Fibroblast of mammary gland (primary cell): ENCODE measurements at regions not wholly inside any gene's neighbourhood (a gene's known extent, or its start where the extent isn't known, plus 50 kb on each side); places are given as distances from the start of the nearest gene placed in this dataset.

Source experiments
- DNase-seq: peaks from one replicate; pipeline ENCODE4 v3.0.0-alpha.2; 2010; ENCODE audit warnings: low read depth
- H3K4me3 ChIP-seq: 2 replicates; pipeline ENCODE4 v1.5.1; 2011; ENCODE audit warnings: low read depth, mild to moderate bottlenecking, low read length, moderate library complexity; ENCODE audit not compliant: control insufficient read depth
- TF ChIP-seq, protein P1 (sequence below): conservative IDR thresholded peaks from 2 replicates; pipeline ENCODE4 v1.5.1; 2011; ENCODE audit warnings: low read depth, low read length, inconsistent platforms; ENCODE audit not compliant: control insufficient read depth, insufficient read depth

DNA sequence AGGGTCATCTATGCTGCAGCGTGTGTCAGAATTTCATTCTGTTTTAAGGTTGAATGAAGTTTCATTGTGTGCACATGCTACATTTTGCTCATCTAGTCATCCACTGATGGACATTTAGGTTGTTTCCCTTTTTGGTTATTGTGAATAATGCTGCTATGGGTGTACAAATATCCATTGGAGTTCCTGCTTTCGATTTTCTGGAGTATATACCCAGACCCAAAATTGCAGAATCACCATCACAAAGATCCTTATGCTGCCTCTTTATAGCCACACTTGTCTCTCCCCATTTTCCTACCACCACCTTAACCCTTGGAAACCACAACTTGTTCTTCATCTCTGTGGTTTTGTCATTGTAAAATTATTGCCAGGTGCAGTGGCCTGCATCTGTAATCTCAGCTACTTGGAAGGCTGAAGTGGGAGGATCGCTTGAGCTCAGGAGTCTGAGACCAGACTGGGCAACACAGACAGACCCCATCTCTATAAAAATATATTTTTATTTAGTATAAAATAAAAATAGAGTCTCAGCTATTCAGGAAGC lies 166.2 kb downstream of the HSD17B3 start:
- no peak overlapping the region for H3K4me3 ChIP-seq
- DNase-seq: no peak
- TF ChIP-seq, protein P1, sequence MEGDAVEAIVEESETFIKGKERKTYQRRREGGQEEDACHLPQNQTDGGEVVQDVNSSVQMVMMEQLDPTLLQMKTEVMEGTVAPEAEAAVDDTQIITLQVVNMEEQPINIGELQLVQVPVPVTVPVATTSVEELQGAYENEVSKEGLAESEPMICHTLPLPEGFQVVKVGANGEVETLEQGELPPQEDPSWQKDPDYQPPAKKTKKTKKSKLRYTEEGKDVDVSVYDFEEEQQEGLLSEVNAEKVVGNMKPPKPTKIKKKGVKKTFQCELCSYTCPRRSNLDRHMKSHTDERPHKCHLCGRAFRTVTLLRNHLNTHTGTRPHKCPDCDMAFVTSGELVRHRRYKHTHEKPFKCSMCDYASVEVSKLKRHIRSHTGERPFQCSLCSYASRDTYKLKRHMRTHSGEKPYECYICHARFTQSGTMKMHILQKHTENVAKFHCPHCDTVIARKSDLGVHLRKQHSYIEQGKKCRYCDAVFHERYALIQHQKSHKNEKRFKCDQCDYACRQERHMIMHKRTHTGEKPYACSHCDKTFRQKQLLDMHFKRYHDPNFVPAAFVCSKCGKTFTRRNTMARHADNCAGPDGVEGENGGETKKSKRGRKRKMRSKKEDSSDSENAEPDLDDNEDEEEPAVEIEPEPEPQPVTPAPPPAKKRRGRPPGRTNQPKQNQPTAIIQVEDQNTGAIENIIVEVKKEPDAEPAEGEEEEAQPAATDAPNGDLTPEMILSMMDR: no peak

DNA sequence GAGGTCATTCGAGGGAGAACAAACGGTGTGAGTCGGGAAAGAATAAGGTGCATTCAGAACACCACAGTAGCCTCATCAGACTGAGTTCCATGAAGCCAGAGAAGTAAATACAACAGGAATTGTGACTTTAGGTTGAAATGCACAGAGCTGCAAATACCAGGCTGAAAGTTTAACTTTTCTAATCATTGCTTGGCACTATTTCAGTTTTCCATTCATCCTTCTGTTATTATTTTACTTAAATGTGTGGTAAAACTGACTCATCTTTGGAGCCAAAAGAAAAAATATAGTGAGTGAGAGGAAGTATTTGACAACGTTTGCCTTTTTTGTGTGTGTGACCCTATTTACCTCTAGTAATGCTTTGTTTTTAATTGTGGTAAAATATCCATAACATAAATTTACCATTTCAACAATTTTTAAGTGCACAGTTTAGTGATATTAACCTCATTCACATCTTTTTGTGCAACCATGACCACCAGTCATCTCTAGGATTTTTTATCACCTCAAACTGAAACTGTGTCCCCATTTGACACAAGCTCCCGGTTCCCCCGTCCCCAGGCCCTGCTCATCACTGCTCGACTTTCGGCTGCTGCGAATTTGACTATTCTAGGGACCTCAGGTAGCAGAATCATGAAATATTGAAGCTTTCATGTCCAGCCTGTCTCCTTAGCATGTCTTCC lies 166.8 kb downstream of the HSD17B3 start:
- DNase-seq: peak; percentile 71
- no peak overlapping the region for H3K4me3 ChIP-seq
- TF ChIP-seq, protein P1: no peak

DNA sequence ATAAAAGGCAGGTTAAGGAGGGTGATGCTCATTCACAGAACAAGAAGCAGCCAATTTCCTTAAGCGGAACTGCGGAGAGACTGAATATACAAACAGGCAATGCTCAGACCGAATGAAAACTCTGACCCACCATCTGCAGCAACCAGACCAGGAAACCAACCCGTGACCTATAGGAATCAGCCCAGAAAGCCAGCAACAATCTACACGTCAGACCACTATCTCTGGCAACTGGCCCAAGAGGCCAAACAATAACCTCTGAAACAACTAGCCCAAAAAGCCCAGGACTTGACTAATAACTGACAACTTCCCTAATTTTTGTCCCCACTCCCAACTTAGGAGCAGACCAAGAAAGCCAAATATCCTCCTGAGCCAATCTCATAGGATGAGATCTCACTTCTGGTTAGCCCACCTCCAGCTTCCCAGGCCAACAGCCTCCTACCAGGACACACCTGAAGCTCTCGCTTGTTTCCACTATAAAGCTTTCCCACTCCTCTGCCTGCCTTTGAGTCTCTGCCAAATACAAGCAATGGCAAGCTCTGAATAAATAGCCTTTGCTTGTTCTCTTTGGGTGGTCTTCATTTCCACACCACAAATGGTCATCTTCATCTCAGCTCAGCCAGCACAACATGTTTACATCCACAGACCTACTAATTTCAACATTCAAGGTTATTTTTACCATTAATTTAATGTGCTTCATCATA lies 168.5 kb downstream of the HSD17B3 start:
- TF ChIP-seq, protein P1: no peak
- H3K4me3 ChIP-seq: no peak overlapping the region
- DNase-seq: no peak

DNA sequence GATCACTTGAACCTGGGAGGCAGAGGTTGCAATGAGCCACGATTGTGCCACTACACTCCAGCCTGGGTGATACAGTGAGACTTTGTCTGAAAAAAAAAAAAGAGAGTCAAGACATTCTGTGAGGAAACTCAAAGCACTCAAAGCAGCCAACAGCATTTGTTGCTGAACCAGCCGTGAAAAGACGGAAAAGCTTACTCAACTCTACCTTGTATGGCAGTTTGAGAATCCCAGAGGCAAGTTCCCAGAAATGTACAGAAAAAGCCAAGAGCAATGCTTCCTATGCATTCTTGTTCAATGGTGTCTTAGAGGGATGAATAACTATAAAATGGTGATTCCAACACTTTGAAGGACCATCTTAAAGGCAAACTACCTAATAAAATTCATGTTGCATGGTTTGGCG lies 170.2 kb downstream of the HSD17B3 start:
- no peak overlapping the region for H3K4me3 ChIP-seq
- TF ChIP-seq, protein P1: no peak
- no peak for DNase-seq

DNA sequence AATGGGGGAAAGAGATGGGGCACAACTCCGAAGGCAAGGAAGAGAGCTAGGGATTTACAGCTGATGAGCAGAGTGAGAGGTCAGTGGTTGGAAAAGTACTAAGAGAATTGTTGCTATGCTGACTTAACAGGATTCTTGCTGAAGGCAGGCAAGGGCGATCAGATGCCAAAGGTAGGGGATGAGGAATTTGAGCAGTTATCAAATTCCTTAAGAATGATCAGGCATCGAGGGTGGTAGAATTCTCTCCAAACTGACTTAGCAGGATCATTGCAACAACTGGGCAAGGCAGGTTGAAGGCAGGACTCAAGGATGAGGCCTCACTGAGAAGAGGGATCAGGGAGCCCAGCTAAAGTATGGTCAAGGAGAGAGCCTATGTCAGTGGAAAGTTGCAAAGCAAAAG lies 171.0 kb downstream of the HSD17B3 start:
- no peak for DNase-seq
- TF ChIP-seq, protein P1: no peak
- no peak overlapping the region for H3K4me3 ChIP-seq

DNA sequence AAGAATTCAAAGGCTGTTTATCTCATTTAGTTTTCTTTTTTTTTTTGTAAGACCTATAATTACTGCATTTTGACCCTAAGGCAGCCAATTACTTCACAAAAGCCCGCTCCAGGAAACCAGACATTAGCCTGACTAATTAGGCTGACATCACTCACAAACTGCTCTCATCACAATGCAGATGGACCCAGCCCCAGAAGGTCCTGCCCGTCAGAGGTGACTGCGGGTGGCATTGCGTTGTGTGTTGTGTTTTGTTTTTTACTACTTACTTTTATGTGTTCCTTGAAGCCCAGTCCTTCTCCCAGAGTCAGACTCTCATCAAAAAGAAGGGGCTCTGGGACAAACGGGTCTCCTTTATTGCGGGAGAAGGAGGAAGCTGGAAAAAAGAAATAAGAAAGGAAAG lies 172.2 kb downstream of the HSD17B3 start:
- no peak for DNase-seq
- TF ChIP-seq, protein P1: no peak
- H3K4me3 ChIP-seq: no peak overlapping the region

DNA sequence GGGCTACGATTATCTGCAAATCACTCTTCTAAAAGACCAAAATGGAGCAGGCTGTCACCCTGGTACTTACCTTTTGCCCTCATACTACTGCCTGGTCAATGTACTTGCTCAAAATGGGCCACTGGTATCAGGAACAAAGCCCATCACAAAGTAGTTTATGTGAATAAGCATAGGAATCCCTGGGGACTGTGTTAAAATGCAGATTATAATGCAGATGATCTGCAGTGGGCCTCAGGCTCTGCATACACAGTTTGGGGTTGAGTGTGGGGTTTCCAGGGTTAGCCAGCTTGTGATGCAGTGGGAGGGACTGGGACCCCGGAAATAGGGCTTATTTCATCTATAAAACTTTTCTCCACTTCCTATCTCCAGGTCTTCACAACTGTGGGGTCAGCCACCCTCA lies 173.1 kb downstream of the HSD17B3 start:
- TF ChIP-seq, protein P1: no peak
- DNase-seq: no peak
- H3K4me3 ChIP-seq: no peak overlapping the region
